ENCODE measurements at regions not wholly inside any gene's neighbourhood (a gene's known extent, or its start where the extent isn't known, plus 50 kb on each side); places are given as distances from the start of the nearest gene placed in this dataset.
"Not testable (repeated sequence)": the region's sequence is repeated elsewhere in the genome, so short reads cannot be mapped to it uniquely, and the experiment has no call there.

GRCh38 chr10:10758306-10758705 is 259.4 kb upstream of the CELF2 start:
- Histone ChIP-seq H3K4me1 (ENCODE audit: control insufficient read depth, insufficient read depth, low read length) (no peaks in the 10 kb centered on the region), H4K91ac (ENCODE audit: insufficient read depth, low read depth, low read length) (no peak overlapping the region), H2AFZ (replicated peaks; ENCODE audit: low read length, poor library complexity) (no peak overlapping the region), H3K27ac (ENCODE audit: insufficient read depth, low read length) (no peak overlapping the region), H3K18ac (ENCODE audit: low read depth, low read length) (no peak overlapping the region), H2BK15ac (ENCODE audit: low read depth, low read length) (no peak overlapping the region), H2BK120ac (ENCODE audit: low read depth, low read length) (no peak overlapping the region), H3K4ac (ENCODE audit: low read depth, low read length) (no peak overlapping the region), H3K36me3 (ENCODE audit: control insufficient read depth, insufficient read depth, low read length) (no peaks in the 10 kb centered on the region), H2BK5ac (ENCODE audit: low read depth, low read length, poor library complexity, severe bottlenecking) (no peak overlapping the region), H4K20me1 (ENCODE audit: insufficient read depth, low read length) (no peaks in the 10 kb centered on the region), H3K4me2 (ENCODE audit: low read depth, low read length) (no peak overlapping the region), H3K79me1 (ENCODE audit: low read depth in 1 of 2, low read length in 2 of 2) (no peaks in the 10 kb centered on the region), H4K8ac (ENCODE audit: low read depth in 2 of 2, low read length in 2 of 2) (no peak overlapping the region), H3K4me3 (ENCODE audit: insufficient read depth, low read depth, low read length) (no peak overlapping the region), H3K23ac (ENCODE audit: low read depth, low read length) (no peak overlapping the region), H3K9me1 (ENCODE audit: insufficient read depth, low read length) (no peaks in the 10 kb centered on the region), H2AK9ac (replicated peaks; ENCODE audit: low read depth, low read length, poor library complexity) (no peak overlapping the region), H3K27me3 (ENCODE audit: control insufficient read depth, insufficient read depth, low read length) (no peaks in the 10 kb centered on the region; the same call in 1 of the 2 replicates), H3K56ac (ENCODE audit: extremely low read depth, insufficient read depth, low read length) (no peak overlapping the region), H2BK20ac (ENCODE audit: low read depth, low read length) (no peak overlapping the region), H3K9me3 (ENCODE audit: control insufficient read depth, insufficient read depth, low read length) (no peaks in the 10 kb centered on the region), H4K5ac (ENCODE audit: low read depth, low read length) (no peak overlapping the region), H3K14ac (replicated peaks; ENCODE audit: low read depth, low read length) (no peak overlapping the region), H3K9ac (ENCODE audit: low read depth, low read length) (no peak overlapping the region), H2AK5ac (ENCODE audit: low read depth, low read length) (no peak overlapping the region)
- BruUV-seq (replicated peaks): no TSS peak
- DNase-seq (no peak), ATAC-seq (ENCODE audit: low read depth) (no peak)
- CTCF ChIA-PET: no interaction called here
- POLR2A ChIA-PET (ENCODE audit: unreplicated experiment): no interaction called here
- in situ Hi-C loops (cut with MboI; ENCODE audit: low sequenced_read_pairs): no loop called here
- dilution Hi-C loops (cut with HindIII; ENCODE audit: low sequenced_read_pairs, unreplicated experiment): no loop called here
- 51% methylated on average over 3 of the region's 4 CpGs; no CpG with 5 or more reads in 1 of the 2 experiments for WGBS, 2 experiments (ENCODE audit: extremely low coverage in 2 of 2, insufficient read length in 1 of 2)
- TF ChIP-seq CTCF (conservative IDR thresholded peaks at IDR 0.05; ENCODE audit: low read depth, low read length) (no peak), CHD1 (IDR thresholded peaks at IDR 0.05; ENCODE audit: low read depth, low read length) (no peak), CEBPB (IDR thresholded peaks at IDR 0.05; ENCODE audit: low read depth, low read length) (no peak), ELK1 (IDR thresholded peaks at IDR 0.05; ENCODE audit: borderline replicate concordance, low read depth, low read length) (no peak), RCOR1 (IDR thresholded peaks at IDR 0.05; ENCODE audit: insufficient replicate concordance, low read length) (no peak), FOS (IDR thresholded peaks at IDR 0.05; ENCODE audit: low read depth, low read length) (no peak)
- intact Hi-C loops (cut with micrococcal nuclease): no loop called here

- H3K4me3 ChIP-seq (ENCODE audit: insufficient read depth, low read depth, low read length); H2BK20ac ChIP-seq (ENCODE audit: low read depth, low read length); H3K4me1 ChIP-seq (ENCODE audit: control insufficient read depth, insufficient read depth, low read length); H4K91ac ChIP-seq (ENCODE audit: insufficient read depth, low read depth, low read length); H3K14ac ChIP-seq (replicated peaks; ENCODE audit: low read depth, low read length); H3K27ac ChIP-seq (ENCODE audit: insufficient read depth, low read length); POLR2A ChIA-PET (ENCODE audit: unreplicated experiment); H3K23ac ChIP-seq (ENCODE audit: low read depth, low read length); dilution Hi-C loops (cut with HindIII; ENCODE audit: low sequenced_read_pairs, unreplicated experiment); H3K9me1 ChIP-seq (ENCODE audit: insufficient read depth, low read length); H3K9ac ChIP-seq (ENCODE audit: low read depth, low read length); H4K5ac ChIP-seq (ENCODE audit: low read depth, low read length); H2AK9ac ChIP-seq (replicated peaks; ENCODE audit: low read depth, low read length, poor library complexity); H3K27me3 ChIP-seq (ENCODE audit: control insufficient read depth, insufficient read depth, low read length); H2BK5ac ChIP-seq (ENCODE audit: low read depth, low read length, poor library complexity, severe bottlenecking); H3K56ac ChIP-seq (ENCODE audit: extremely low read depth, insufficient read depth, low read length); DNase-seq; H2BK120ac ChIP-seq (ENCODE audit: low read depth, low read length); BruUV-seq (replicated peaks); ATAC-seq (ENCODE audit: low read depth); H2BK15ac ChIP-seq (ENCODE audit: low read depth, low read length); H3K79me1 ChIP-seq (ENCODE audit: low read depth in 1 of 2, low read length in 2 of 2); CTCF ChIA-PET; H2AK5ac ChIP-seq (ENCODE audit: low read depth, low read length); H2AFZ ChIP-seq (replicated peaks; ENCODE audit: low read length, poor library complexity); in situ Hi-C loops (cut with MboI; ENCODE audit: low sequenced_read_pairs); H3K18ac ChIP-seq (ENCODE audit: low read depth, low read length); H3K9me3 ChIP-seq (ENCODE audit: control insufficient read depth, insufficient read depth, low read length); H4K20me1 ChIP-seq (ENCODE audit: insufficient read depth, low read length); H3K4ac ChIP-seq (ENCODE audit: low read depth, low read length); H3K4me2 ChIP-seq (ENCODE audit: low read depth, low read length); H3K36me3 ChIP-seq (ENCODE audit: control insufficient read depth, insufficient read depth, low read length); intact Hi-C loops (cut with micrococcal nuclease); H4K8ac ChIP-seq (ENCODE audit: low read depth in 2 of 2, low read length in 2 of 2): not testable (repeated sequence)
- WGBS, 2 experiments (ENCODE audit: extremely low coverage in 2 of 2, insufficient read length in 1 of 2): 88% methylated on average over 1 of the region's 7 CpGs; no CpG with 5 or more reads in 1 of the 2 experiments
Measured at GRCh38 chr10:10759806-10760205, 257.9 kb upstream of the CELF2 start.

Data from IMR-90 (cell line).